ENCODE measurements at regions not wholly inside any gene's neighbourhood (a gene's known extent, or its start where the extent isn't known, plus 50 kb on each side); places are given as distances from the start of the nearest gene placed in this dataset.

- H3K4me1 Mint-ChIP-seq: no peaks in the 10 kb centered on the region
- H3K9me3 Mint-ChIP-seq: peaks cover 9% of the 10 kb centered on the region
- DNase-seq (ENCODE audit: low spot score in 2 of 2): no peak
- no peak for ATAC-seq
- no peak overlapping the region for H3K27ac Mint-ChIP-seq
- no peaks in the 10 kb centered on the region for H3K36me3 Mint-ChIP-seq
- no peak overlapping the region for H3K4me3 Mint-ChIP-seq
Observed at GRCh38 chr4:136873555-136873954, 658.7 kb downstream of the PCDH18 start.

GRCh38 chr4:136867465-136867864 is 664.8 kb downstream of the PCDH18 start:
- no peak overlapping the region for H3K4me3 Mint-ChIP-seq
- H3K36me3 Mint-ChIP-seq: no peaks in the 10 kb centered on the region
- no peaks in the 10 kb centered on the region for H3K9me3 Mint-ChIP-seq
- DNase-seq (ENCODE audit: low spot score in 2 of 2): no peak
- H3K4me1 Mint-ChIP-seq: no peaks in the 10 kb centered on the region
- ATAC-seq: no peak
- H3K27ac Mint-ChIP-seq: no peak overlapping the region

- Mint-ChIP-seq H3K4me1 (no peaks in the 10 kb centered on the region), H3K9me3 (no peaks in the 10 kb centered on the region), H3K27ac (no peak overlapping the region), H3K4me3 (no peak overlapping the region), H3K36me3 (no peaks in the 10 kb centered on the region)
- DNase-seq (ENCODE audit: low spot score in 2 of 2) (no peak), ATAC-seq (no peak)
Observed at GRCh38 chr4:136865526-136865925, 666.8 kb downstream of the PCDH18 start.

GRCh38 chr4:136864604-136865185 is 667.6 kb downstream of the PCDH18 start:
- no peak for ATAC-seq
- no peak for DNase-seq (ENCODE audit: low spot score in 2 of 2)
- Mint-ChIP-seq H3K9me3 (no peaks in the 10 kb centered on the region), H3K36me3 (no peaks in the 10 kb centered on the region), H3K4me1 (no peaks in the 10 kb centered on the region), H3K4me3 (no peak overlapping the region), H3K27ac (no peak overlapping the region)

GRCh38 chr4:136863756-136864155 is 668.5 kb downstream of the PCDH18 start:
- H3K36me3 Mint-ChIP-seq: no peaks in the 10 kb centered on the region
- no peak overlapping the region for H3K4me3 Mint-ChIP-seq
- ATAC-seq (no peak), DNase-seq (ENCODE audit: low spot score in 2 of 2) (no peak)
- no peaks in the 10 kb centered on the region for H3K4me1 Mint-ChIP-seq
- no peak overlapping the region for H3K27ac Mint-ChIP-seq
- H3K9me3 Mint-ChIP-seq: no peaks in the 10 kb centered on the region

- Mint-ChIP-seq H3K4me3 (no peak overlapping the region), H3K9me3 (peaks cover 3% of the 10 kb centered on the region), H3K27ac (no peak overlapping the region), H3K36me3 (no peaks in the 10 kb centered on the region), H3K4me1 (no peaks in the 10 kb centered on the region)
- ATAC-seq (no peak), DNase-seq (ENCODE audit: low spot score in 2 of 2) (no peak)
Observed at GRCh38 chr4:136862653-136863052, 669.6 kb downstream of the PCDH18 start.

- ATAC-seq: no peak
- H3K9me3 Mint-ChIP-seq: peaks cover 9% of the 10 kb centered on the region
- H3K4me1 Mint-ChIP-seq: no peaks in the 10 kb centered on the region
- no peak for DNase-seq (ENCODE audit: low spot score in 2 of 2)
- H3K4me3 Mint-ChIP-seq: no peak overlapping the region
- no peaks in the 10 kb centered on the region for H3K36me3 Mint-ChIP-seq
- no peak overlapping the region for H3K27ac Mint-ChIP-seq
Observed at GRCh38 chr4:136861091-136861490, 671.2 kb downstream of the PCDH18 start.

GRCh38 chr4:136858903-136859302 is 673.4 kb downstream of the PCDH18 start:
- Mint-ChIP-seq H3K4me3 (no peak overlapping the region), H3K4me1 (no peaks in the 10 kb centered on the region), H3K9me3 (peaks cover 17% of the 10 kb centered on the region), H3K36me3 (no peaks in the 10 kb centered on the region), H3K27ac (no peak overlapping the region)
- ATAC-seq: no peak
- DNase-seq (ENCODE audit: low spot score in 2 of 2): no peak

GRCh38 chr4:136855886-136856285 is 676.4 kb downstream of the PCDH18 start:
- H3K4me3 Mint-ChIP-seq: no peak overlapping the region
- H3K9me3 Mint-ChIP-seq: peaks cover 17% of the 10 kb centered on the region
- DNase-seq (ENCODE audit: low spot score in 2 of 2) (no peak), ATAC-seq (no peak)
- no peaks in the 10 kb centered on the region for H3K36me3 Mint-ChIP-seq
- no peaks in the 10 kb centered on the region for H3K4me1 Mint-ChIP-seq
- H3K27ac Mint-ChIP-seq: no peak overlapping the region

- no peaks in the 10 kb centered on the region for H3K4me1 Mint-ChIP-seq
- DNase-seq (ENCODE audit: low spot score in 2 of 2) (no peak), ATAC-seq (no peak)
- no peak overlapping the region for H3K27ac Mint-ChIP-seq
- H3K9me3 Mint-ChIP-seq: peaks cover 20% of the 10 kb centered on the region
- H3K36me3 Mint-ChIP-seq: no peaks in the 10 kb centered on the region
- H3K4me3 Mint-ChIP-seq: no peak overlapping the region
Observed at GRCh38 chr4:136850446-136850845, 681.8 kb downstream of the PCDH18 start.

- Mint-ChIP-seq H3K36me3 (no peaks in the 10 kb centered on the region), H3K27ac (no peak overlapping the region), H3K4me3 (no peak overlapping the region), H3K4me1 (no peaks in the 10 kb centered on the region), H3K9me3 (peaks cover 13% of the 10 kb centered on the region)
- DNase-seq (ENCODE audit: low spot score in 2 of 2) (no peak), ATAC-seq (no peak)
Observed at GRCh38 chr4:136847881-136848621, 684.2 kb downstream of the PCDH18 start.

- ATAC-seq (no peak), DNase-seq (ENCODE audit: low spot score in 2 of 2) (no peak)
- H3K4me1 Mint-ChIP-seq: no peaks in the 10 kb centered on the region
- H3K4me3 Mint-ChIP-seq: no peak overlapping the region
- H3K27ac Mint-ChIP-seq: no peak overlapping the region
- H3K9me3 Mint-ChIP-seq: peaks cover 10% of the 10 kb centered on the region
- H3K36me3 Mint-ChIP-seq: no peaks in the 10 kb centered on the region
Observed at GRCh38 chr4:136841526-136841925, 690.8 kb downstream of the PCDH18 start.

- Mint-ChIP-seq H3K36me3 (no peaks in the 10 kb centered on the region), H3K27ac (no peak overlapping the region), H3K4me1 (no peaks in the 10 kb centered on the region), H3K4me3 (no peak overlapping the region), H3K9me3 (peaks cover 11% of the 10 kb centered on the region)
- no peak for ATAC-seq
- no peak for DNase-seq (ENCODE audit: low spot score in 2 of 2)
Observed at GRCh38 chr4:136838607-136839006, 693.7 kb downstream of the PCDH18 start.

GRCh38 chr4:136831553-136831952 is 700.7 kb downstream of the PCDH18 start:
- DNase-seq (ENCODE audit: low spot score in 2 of 2) (no peak), ATAC-seq (no peak)
- peaks cover 6% of the 10 kb centered on the region for H3K9me3 Mint-ChIP-seq
- H3K4me1 Mint-ChIP-seq: no peaks in the 10 kb centered on the region
- no peak overlapping the region for H3K4me3 Mint-ChIP-seq
- no peaks in the 10 kb centered on the region for H3K36me3 Mint-ChIP-seq
- no peak overlapping the region for H3K27ac Mint-ChIP-seq

GRCh38 chr4:136829280-136829679 is 703.0 kb downstream of the PCDH18 start:
- ATAC-seq (no peak), DNase-seq (ENCODE audit: low spot score in 2 of 2) (no peak)
- Mint-ChIP-seq H3K36me3 (no peaks in the 10 kb centered on the region), H3K4me3 (no peak overlapping the region), H3K4me1 (no peaks in the 10 kb centered on the region), H3K9me3 (no peaks in the 10 kb centered on the region), H3K27ac (no peak overlapping the region)

- Mint-ChIP-seq H3K27ac (no peak overlapping the region), H3K9me3 (no peaks in the 10 kb centered on the region), H3K4me1 (no peaks in the 10 kb centered on the region), H3K36me3 (no peaks in the 10 kb centered on the region), H3K4me3 (no peak overlapping the region)
- DNase-seq (ENCODE audit: low spot score in 2 of 2): no peak
- no peak for ATAC-seq
Observed at GRCh38 chr4:136823020-136823419, 709.3 kb downstream of the PCDH18 start.

Measured in stimulated activated effector memory CD8-positive, alpha-beta T cell treated with anti-CD3 and anti-CD28 coated beads, Interleukin-12 subunit alpha, Interleukin-12 subunit beta, amount 100 ng/mL, for 72 hours (primary cell).